Fibroblast of the aortic adventitia (primary cell): ENCODE measurements at regions not wholly inside any gene's neighbourhood (a gene's known extent, or its start where the extent isn't known, plus 50 kb on each side); places are given as distances from the start of the nearest gene placed in this dataset.
"Not testable (repeated sequence)": the region's sequence is repeated elsewhere in the genome, so short reads cannot be mapped to it uniquely, and the experiment has no call there.

Source experiments
- DNase-seq: peaks from one replicate; pipeline ENCODE4 v3.0.0-alpha.2; 2010; ENCODE audit warnings: low read depth
- H3K4me3 ChIP-seq: 2 replicates; pipeline ENCODE4 v1.5.1; 2011; ENCODE audit warnings: low read depth, mild to moderate bottlenecking, control low read depth, low read length, moderate library complexity
- TF ChIP-seq, protein P1 (sequence below): IDR thresholded peaks from 2 replicates; pipeline ENCODE4 v1.5.1; 2011; ENCODE audit warnings: mild to moderate bottlenecking, low read length, control low read depth, inconsistent platforms; ENCODE audit not compliant: insufficient read depth

GRCh38 chr18:38663270-38663669, 1097.7 kb upstream of the CELF4 start:
- no peak overlapping the region for H3K4me3 ChIP-seq
- TF ChIP-seq, protein P1, sequence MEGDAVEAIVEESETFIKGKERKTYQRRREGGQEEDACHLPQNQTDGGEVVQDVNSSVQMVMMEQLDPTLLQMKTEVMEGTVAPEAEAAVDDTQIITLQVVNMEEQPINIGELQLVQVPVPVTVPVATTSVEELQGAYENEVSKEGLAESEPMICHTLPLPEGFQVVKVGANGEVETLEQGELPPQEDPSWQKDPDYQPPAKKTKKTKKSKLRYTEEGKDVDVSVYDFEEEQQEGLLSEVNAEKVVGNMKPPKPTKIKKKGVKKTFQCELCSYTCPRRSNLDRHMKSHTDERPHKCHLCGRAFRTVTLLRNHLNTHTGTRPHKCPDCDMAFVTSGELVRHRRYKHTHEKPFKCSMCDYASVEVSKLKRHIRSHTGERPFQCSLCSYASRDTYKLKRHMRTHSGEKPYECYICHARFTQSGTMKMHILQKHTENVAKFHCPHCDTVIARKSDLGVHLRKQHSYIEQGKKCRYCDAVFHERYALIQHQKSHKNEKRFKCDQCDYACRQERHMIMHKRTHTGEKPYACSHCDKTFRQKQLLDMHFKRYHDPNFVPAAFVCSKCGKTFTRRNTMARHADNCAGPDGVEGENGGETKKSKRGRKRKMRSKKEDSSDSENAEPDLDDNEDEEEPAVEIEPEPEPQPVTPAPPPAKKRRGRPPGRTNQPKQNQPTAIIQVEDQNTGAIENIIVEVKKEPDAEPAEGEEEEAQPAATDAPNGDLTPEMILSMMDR, result no peak
- DNase-seq, result no peak

GRCh38 chr18:38654946-38655345, 1089.3 kb upstream of the CELF4 start:
- DNase-seq, result no peak

GRCh38 chr18:38651736-38652135, 1086.1 kb upstream of the CELF4 start:
- TF ChIP-seq, protein P1, result no peak
- no peak for DNase-seq
- H3K4me3 ChIP-seq, result no peak overlapping the region

More at GRCh38 chr18:38654946-38655345, 1089.3 kb upstream of the CELF4 start:
- no peak overlapping the region for H3K4me3 ChIP-seq
- TF ChIP-seq, protein P1, result no peak

- TF ChIP-seq, protein P1, result no peak
- H3K4me3 ChIP-seq, result no peak overlapping the region
- DNase-seq, result no peak
Observed at GRCh38 chr18:38648179-38648578, 1082.6 kb upstream of the CELF4 start.

GRCh38 chr18:38646296-38646695, 1080.7 kb upstream of the CELF4 start:
- TF ChIP-seq, protein P1, result no peak
- no peak for DNase-seq
- H3K4me3 ChIP-seq, result no peak overlapping the region

DNA sequence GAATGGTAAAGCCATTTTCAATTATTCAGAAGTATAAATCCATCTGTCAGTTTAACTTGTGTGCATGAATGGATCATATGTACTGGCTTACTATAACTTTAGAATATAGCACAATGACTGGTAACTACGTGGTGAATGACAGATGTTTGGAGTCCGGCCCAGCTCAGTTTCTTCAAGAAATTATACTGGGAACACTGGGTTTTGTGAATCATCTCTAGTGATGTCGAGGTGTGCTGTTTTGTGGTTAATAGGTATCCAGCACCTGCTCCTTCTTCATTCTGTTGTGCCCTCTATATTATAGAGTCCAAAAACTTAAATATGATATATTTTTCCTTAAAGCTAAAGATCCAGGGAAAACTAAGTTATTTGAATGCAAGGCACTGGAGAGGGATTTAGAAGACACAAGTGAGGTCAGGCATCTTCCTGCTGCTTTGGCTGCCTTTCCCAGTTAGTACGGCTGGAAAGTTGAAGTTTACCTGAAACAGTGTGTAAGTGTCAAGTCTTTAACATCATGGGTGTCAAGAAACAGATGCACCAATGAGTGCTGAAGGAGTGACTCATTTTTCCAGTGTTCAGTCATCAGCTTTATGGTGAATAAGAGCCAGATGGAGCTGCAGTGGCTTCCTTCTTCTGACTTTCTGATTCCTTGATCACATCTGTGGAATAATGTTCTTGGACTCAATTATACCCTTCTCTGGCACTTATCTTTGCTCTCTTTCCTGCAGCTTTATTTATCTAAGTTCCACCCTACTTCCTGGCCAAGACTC, 1079.5 kb upstream of the CELF4 start:
- H3K4me3 ChIP-seq, result no peak overlapping the region
- TF ChIP-seq, protein P1, result no peak
- no peak for DNase-seq

DNA sequence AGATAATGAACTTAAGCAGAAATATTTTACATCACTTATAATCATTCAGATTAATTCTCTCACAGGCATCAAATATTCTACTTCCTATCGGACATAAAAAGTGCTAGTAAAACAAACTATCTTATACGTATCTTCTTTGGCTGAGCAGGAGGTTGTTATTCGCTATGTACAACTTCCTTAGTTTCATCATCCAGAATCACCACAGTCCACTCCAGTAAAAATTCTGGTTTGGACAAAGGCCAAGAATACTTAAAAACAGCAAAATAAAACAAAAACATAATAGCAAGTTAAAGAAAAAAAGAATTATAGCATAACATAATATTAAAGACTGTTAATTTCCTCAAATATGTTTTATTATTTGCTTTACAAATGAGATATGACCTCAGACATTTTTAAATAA, 1077.1 kb upstream of the CELF4 start:
- no peak for DNase-seq
- TF ChIP-seq, protein P1, result no peak
- H3K4me3 ChIP-seq, result no peak overlapping the region

DNA sequence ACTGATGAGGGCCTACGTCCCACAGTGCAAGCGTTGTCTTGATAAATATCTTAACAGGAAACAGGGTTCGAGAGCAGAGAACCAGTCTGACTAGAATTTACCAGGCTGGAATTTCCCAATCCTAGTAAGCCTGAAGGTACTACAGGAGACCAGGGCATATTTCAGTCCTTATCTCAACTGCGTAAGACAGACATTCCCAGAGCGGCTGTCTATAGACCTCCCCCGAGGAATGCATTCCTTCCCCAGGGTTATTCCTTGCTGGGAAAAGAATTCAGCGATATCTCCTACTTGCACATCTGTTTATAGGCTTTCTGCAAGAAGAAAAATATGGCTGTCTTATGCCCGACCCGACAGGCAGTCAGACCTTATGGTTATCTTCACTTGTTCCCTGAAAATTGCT, 1074.1 kb upstream of the CELF4 start:
- DNase-seq, H3K4me3 ChIP-seq: not testable (repeated sequence)
